NCI-H345 (cell line): ENCODE measurements at regions not wholly inside any gene's neighbourhood (a gene's known extent, or its start where the extent isn't known, plus 50 kb on each side); places are given as distances from the start of the nearest gene placed in this dataset.
A peak's percentile ranks its signal among the peaks of the same experiment; 100 is the strongest.

Experiments used
- DNase-seq: peaks from one replicate; lab custom pipeline; 2025; lab: John Stamatoyannopoulos, UW

- no peak for DNase-seq
These were observed 274.1 kb downstream of the HAUS1 start for GRCh38 chr18:46378126-46378863.

GRCh38 chr18:46378864-46379207 lies 274.7 kb downstream of the HAUS1 start:
- DNase-seq, result no peak

GRCh38 chr18:46379323-46379950 lies 275.3 kb downstream of the HAUS1 start:
- DNase-seq, result no peak

GRCh38 chr18:46385124-46385523 lies 271.9 kb downstream of the LOXHD1 start:
- DNase-seq, result no peak

DNA sequence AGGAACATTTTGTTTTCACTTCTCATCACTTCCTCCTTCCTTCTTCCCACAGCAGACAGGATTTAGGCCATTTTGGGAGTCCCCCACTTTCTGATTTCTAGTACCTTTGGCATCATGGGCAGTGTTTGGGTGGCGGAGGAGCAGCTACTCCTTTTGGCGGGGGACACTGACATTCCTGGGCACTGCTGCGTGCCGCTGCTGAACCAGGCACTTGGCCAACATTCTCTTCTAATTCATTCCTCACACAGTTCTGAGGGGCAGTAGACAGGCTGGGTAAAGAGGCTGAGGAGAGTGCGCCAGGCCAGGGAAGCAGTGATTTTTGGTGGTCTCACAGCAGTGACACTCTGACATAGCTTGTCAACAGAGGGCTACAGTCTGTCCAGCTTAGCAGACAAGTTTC lies 270.2 kb downstream of the LOXHD1 start:
- DNase-seq, result no peak

DNA sequence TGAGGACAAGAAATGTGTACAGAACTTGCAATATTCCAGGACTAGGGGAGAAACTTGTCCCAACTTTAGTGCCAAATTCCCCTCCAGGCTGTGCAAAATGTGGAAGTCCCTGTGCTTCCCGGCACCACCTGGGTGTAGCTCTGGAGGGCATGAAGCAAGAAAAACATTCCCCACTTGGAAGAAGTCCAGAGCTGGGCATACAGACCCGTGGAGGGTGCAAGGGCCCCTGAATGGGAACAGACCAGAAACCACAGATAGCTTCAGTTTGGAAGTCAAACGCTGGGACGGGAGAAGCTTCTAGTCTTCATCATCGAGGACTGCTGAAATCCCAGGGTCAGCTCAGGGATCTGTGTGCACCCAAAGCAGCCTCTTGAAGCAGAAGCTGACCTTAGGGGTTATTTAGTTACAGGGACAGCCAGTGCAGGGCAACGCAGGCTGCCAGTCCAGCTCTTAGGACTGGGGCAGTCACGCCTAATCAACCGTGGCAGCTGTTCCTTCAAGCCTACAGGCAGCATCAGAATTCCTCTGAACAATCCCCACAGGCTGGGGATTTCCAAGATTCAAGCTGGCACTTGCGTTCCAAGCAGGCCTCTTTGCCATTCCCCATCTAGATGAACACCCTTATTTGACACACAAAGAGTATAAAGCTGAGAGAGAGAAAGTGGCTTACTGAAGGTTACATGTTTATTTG lies 269.4 kb downstream of the LOXHD1 start:
- no peak for DNase-seq

- no peak for DNase-seq
These were observed 268.7 kb downstream of the LOXHD1 start for GRCh38 chr18:46388286-46388685.

GRCh38 chr18:46392576-46392975 lies 264.4 kb downstream of the LOXHD1 start:
- DNase-seq, result no peak

GRCh38 chr18:46393230-46393629 lies 263.8 kb downstream of the LOXHD1 start:
- no peak for DNase-seq

DNA sequence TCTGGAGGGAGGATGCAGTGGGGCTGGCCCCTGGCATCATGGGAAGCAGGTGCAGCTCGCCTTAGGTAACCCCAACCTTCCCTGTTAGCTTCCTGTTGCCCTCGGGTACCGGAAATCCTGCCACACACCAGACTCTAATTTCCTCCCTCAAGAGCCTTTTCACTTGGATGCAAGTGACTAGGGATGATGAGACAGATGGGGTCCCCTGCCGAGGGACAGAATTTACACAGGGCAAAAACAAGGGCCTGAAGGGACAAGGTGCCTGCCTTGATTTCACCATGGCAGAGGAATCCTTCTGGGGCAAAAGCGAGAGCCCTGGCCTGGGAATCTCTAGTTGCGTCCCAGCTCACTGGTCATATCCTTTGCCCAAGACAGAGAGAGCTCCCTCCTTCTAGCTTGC lies 263.1 kb downstream of the LOXHD1 start:
- DNase-seq, result no peak

DNA sequence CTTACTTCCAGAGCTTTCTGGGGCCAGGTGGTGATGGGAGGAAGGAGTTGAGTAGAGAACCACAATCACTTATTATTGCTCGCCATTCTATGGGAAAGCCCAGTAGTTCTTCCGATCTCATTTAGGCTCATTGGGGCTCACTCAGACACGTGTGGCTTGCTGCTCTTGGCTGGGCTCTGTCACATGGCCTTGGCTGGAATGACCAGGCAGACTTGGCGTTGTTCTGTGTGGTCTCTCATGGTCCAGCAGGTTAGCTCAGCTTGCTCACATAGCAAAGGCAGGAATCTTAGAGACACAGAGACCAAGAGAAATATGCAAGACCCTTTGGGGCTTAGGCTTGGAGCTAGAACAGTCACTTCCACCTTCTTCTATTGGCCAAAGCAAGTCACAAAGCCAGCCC lies 261.2 kb downstream of the LOXHD1 start:
- no peak for DNase-seq

DNA sequence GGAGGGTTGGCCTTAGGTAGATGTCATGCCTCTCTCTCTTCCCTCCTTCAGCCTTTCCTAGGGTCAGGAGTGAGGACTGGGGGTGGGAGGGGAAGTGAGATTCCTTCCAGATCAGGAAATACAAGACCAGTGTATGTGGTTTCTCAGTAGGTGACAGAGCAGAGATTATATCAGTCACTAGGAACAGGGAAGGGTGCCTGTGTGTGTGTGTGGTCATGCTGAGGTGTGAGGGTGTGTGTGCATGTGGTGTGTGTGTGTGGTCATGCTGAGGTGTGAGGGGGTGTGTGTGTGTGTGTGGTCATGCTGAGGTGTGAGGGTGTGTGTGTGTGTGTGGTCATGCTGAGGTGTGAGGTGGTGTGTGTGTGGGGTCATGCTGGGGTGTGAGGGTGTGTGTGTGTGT lies 259.8 kb downstream of the LOXHD1 start:
- DNase-seq, result no peak

DNA sequence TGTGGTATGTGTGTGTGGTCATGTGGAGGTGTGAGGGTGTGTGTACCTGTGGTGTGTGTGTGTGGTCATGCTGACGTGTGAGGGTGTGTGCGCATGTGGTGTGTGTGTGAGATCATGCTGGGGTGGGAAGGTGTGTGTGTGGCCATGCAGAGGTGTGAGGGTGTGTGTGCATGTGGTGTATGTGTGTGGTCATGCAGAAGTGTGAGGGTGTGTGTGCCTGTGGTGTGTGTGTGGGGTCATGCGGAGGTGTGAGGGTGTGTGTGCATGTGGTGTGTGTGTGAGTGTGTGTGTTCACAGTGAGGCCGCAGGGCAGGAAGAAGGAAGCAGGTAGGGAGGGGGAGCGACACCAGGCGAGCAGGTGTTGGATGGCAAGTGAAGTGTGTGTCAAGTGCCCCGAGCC lies 259.0 kb downstream of the LOXHD1 start:
- no peak for DNase-seq

GRCh38 chr18:46398625-46399024 lies 258.4 kb downstream of the LOXHD1 start:
- no peak for DNase-seq

DNA sequence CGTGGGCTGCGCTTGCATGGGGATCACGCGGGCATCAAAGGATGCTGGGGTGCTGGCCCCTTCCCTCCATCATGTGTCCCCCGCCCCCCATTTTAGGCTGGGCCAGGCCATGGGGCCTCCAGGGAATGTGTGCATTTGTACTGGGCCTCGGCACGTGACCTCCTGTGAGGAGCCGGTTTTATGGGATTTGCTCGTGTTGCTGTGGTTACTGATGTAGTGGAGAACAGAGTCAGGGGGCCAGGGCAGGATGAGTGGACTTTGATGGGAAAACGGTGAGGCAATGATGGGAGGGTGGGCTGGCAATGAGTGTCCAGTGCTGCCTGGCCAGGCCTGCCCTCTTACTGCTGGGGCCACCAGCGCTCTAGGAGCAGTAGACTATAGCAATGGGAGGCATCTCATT lies 257.7 kb downstream of the LOXHD1 start:
- no peak for DNase-seq

- DNase-seq, result no peak
These were observed 256.6 kb downstream of the LOXHD1 start for GRCh38 chr18:46400449-46400848.

DNA sequence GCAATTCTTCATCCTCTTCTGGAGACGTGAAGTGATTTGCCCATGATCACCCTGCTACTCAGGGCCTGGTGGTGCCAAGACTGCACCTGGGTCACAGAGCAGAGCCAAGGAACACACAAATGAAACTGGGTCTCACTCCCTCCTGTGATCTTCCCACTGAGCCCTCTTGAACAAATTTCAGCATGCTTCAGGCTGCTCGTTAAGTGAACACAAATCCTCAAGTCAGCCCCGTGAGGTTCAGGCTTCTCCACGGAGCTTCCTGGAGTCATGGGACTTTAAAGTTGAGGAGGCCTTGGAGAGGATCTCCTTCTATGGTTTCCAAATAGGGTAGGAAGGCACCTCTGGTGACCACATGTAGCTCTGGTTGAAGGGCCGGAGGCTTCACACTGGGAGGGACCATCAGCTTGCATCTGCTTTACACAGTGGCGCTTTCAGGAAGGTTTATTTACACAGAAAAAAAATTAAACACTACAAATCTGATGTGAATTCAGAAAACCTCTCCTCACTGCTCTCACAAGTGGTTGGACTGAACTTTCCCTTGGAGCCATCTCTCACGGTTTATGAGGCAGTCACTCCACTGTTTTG lies 255.4 kb downstream of the LOXHD1 start:
- peak; percentile 5 for DNase-seq

GRCh38 chr18:46402396-46402795 lies 254.6 kb downstream of the LOXHD1 start:
- no peak for DNase-seq

GRCh38 chr18:46402945-46403344 lies 254.1 kb downstream of the LOXHD1 start:
- DNase-seq, result no peak

- no peak for DNase-seq
These were observed 251.0 kb downstream of the LOXHD1 start for GRCh38 chr18:46405832-46406538.

DNA sequence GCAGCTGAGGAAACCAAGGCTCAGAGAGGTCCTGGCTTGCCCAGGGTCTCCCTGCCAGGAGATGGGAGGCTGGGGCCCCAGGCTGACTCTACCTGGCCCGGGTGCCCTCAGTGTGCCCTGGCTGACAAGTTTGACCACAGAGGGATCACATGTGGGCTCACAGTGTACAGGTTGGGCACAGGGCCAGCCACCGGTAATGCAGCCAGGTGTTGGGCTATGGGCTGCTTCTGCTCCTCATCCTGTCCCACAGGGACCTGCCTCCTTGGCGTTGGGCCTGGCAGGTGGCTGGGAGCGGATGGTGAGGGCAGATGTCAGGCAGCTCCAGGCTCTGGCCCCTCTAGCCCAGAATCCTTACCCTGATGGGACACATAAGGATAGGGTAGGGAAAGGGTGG lies 250.5 kb downstream of the LOXHD1 start:
- peak; percentile 28 for DNase-seq

- no peak for DNase-seq
These were observed 249.4 kb downstream of the LOXHD1 start for GRCh38 chr18:46407486-46408166.
